Forelimb muscle (tissue), 1 donor: ENCODE measurements at regions not wholly inside any gene's neighbourhood (a gene's known extent, or its start where the extent isn't known, plus 50 kb on each side); places are given as distances from the start of the nearest gene placed in this dataset.
"Not testable (repeated sequence)": the region's sequence is repeated elsewhere in the genome, so short reads cannot be mapped to it uniquely, and the experiment has no call there.

ENCODE experiments used
- DNase-seq: peaks from one replicate; pipeline ENCODE4 v3.0.0-alpha.2; 2013; ENCODE audit warnings: low read depth

GRCh38 chr4:153106736-153107135 is 97.5 kb upstream of the TRIM2 start:
- not testable (repeated sequence) for DNase-seq

GRCh38 chr4:153107246-153107645 is 97.0 kb upstream of the TRIM2 start:
- no peak for DNase-seq

- DNase-seq = no peak
Measured at GRCh38 chr4:153109296-153109849, 94.9 kb upstream of the TRIM2 start.

GRCh38 chr4:153110739-153111138 is 93.5 kb upstream of the TRIM2 start:
- DNase-seq = no peak

- DNase-seq = no peak
Measured at GRCh38 chr4:153111426-153112040, 92.7 kb upstream of the TRIM2 start.

- no peak for DNase-seq
Measured at GRCh38 chr4:153112041-153112441, 92.2 kb upstream of the TRIM2 start.

GRCh38 chr4:153113061-153113837 is 91.0 kb upstream of the TRIM2 start:
- DNase-seq = no peak

- DNase-seq = no peak
Measured at GRCh38 chr4:153113838-153114105, 90.5 kb upstream of the TRIM2 start.

GRCh38 chr4:153114771-153115321 is 89.4 kb upstream of the TRIM2 start:
- no peak for DNase-seq

GRCh38 chr4:153115322-153116290 is 88.6 kb upstream of the TRIM2 start:
- DNase-seq = no peak

GRCh38 chr4:153116291-153116680 is 88.0 kb upstream of the TRIM2 start:
- no peak for DNase-seq

GRCh38 chr4:153116801-153117200 is 87.4 kb upstream of the TRIM2 start:
- DNase-seq = no peak

GRCh38 chr4:153117554-153117953 is 86.7 kb upstream of the TRIM2 start:
- DNase-seq = no peak

GRCh38 chr4:153119626-153120025 is 84.6 kb upstream of the TRIM2 start:
- no peak for DNase-seq

GRCh38 chr4:153120235-153120634 is 84.0 kb upstream of the TRIM2 start:
- DNase-seq = no peak

- DNase-seq = no peak
Measured at GRCh38 chr4:153122855-153123254, 81.4 kb upstream of the TRIM2 start.

- DNase-seq = no peak
Measured at GRCh38 chr4:153126137-153126536, 78.1 kb upstream of the TRIM2 start.

GRCh38 chr4:153127760-153128494 is 76.3 kb upstream of the TRIM2 start:
- peak; percentile 55 for DNase-seq

GRCh38 chr4:153131596-153131995 is 72.6 kb upstream of the TRIM2 start:
- DNase-seq = no peak

- DNase-seq = no peak
Measured at GRCh38 chr4:153137159-153137558, 67.1 kb upstream of the TRIM2 start.
